GM19372 (cell line): ENCODE measurements at regions not wholly inside any gene's neighbourhood (a gene's known extent, or its start where the extent isn't known, plus 50 kb on each side); places are given as distances from the start of the nearest gene placed in this dataset.

Source experiments
- ATAC-seq: cut with Tn5 transposase; IDR thresholded peaks from one replicate; pipeline ENCODE4 v1.9.1; 2021; ENCODE audit warnings: mild to moderate bottlenecking, low read depth, moderate library complexity; ENCODE audit not compliant: unreplicated experiment

GRCh38 chr7:10075866-10076265, 897.8 kb upstream of the PHF14 start:
- no peak for ATAC-seq

- no peak for ATAC-seq
Measured at GRCh38 chr7:10076660-10077300, 896.9 kb upstream of the PHF14 start.

DNA sequence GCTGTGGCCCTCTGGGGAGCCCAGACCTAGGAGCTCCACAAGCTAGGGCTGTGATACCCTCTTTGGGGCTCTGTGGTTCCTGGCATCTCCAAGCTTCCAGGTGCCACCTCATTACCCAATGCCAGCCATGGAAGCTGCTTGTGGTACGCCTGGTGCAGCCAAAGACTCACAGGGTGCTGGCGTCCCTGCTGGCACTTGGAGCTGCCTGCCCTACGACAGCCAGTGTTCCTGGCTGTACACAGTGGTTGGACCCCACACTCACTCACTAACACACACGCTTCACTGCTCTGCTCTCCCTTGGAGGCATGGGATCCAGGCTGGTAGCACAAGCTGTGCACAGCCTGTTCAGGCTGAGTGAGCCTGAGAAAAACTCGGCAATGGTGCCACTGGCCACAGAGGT, 894.1 kb upstream of the PHF14 start:
- no peak for ATAC-seq

DNA sequence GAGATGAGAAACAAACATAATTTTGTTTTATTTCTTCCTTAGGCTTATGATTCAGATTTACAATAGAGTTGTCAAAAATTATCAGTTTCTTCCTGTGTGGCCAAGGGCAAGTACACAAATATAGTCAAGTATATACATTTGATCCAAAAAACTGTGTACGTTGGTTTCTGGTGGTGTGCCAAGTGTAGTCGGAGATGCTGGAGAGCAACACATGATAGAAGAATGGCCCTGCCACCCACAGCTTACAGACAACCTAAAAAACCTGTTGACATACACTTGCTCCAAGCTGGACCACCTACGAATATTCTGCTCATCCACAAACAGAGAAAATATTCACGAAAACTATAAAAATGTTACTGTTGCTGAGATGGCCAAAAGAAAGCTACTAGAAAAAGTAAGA, 890.8 kb upstream of the PHF14 start:
- ATAC-seq: no peak

- no peak for ATAC-seq
Measured at GRCh38 chr7:10083766-10084165, 889.9 kb upstream of the PHF14 start.

DNA sequence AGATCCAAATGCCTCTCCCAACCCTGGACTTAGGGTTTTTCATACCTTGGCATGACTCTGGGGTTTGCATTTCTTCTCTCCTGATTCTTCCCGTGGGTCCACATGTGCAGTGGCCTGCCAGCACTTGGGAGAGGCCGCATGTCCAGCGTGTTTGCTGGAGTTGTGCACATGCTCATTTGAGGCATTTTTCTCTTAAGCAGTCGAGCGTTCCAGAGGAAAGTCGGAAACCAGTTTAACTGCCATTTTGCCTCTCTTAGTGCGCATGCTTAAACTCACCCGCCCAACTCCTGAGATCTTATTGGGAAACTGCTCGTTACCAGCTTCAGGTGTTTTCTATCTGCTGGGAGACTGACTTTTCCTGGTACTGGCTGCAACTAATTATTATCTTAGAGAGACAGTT, 888.4 kb upstream of the PHF14 start:
- no peak for ATAC-seq

DNA sequence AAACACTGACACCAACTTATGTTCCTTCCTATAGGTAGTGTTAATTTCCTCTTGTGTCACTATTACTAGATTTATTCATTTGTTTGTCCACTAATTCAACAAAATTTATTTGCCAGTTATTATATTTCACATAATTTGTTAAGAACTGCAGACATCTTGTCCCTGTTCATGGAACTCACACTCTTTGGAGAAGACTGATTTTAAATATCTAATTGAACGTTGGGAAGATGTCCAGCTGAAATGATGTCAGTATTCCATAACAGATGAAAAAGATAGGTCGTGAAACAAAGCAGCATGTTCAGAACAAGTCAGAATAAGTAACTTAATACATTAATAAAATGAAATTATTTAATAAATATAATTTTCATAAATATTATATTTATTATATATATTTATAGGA, 873.1 kb upstream of the PHF14 start:
- ATAC-seq: no peak

- no peak for ATAC-seq
Measured at GRCh38 chr7:10101351-10101750, 872.3 kb upstream of the PHF14 start.

DNA sequence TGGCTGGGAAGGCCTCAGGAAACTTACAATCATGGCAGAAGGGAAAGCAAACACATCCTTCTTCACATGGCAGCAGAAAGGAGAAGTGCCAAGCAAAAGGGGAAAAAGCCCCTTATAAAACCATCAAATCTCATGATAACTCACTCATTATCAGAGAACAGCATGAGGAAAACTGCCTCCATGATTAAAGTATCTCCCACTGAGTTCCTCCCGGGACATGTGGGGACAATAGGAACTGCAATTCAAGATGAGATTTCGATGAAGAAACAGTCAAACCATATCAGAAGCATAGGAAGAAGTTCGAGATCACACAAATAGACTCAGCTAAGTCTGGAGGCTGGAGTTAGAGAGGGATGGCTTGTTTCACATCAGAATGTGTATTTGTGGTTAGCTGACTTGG, 869.4 kb upstream of the PHF14 start:
- no peak for ATAC-seq

GRCh38 chr7:10106609-10107008, 867.1 kb upstream of the PHF14 start:
- no peak for ATAC-seq

DNA sequence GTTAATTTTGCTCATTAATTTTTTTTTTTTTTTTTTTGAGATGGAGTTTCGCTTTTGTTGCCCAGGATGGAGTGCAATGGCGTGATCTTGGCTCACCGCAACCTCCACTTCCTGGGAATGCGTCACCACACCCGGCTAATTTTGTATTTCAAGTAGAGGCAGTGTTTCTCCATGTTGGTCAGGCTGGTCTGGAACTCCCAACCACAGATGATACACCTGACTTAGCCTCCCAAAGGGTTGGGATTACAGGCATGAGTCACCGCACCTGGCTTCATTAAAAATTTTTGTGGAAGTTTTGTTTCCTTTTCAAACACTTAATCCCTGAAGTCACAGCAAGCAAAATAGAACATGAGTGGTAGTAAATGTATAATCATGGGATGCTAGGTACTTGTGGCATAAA, 857.2 kb upstream of the PHF14 start:
- no peak for ATAC-seq

GRCh38 chr7:10117815-10118214, 855.9 kb upstream of the PHF14 start:
- no peak for ATAC-seq

DNA sequence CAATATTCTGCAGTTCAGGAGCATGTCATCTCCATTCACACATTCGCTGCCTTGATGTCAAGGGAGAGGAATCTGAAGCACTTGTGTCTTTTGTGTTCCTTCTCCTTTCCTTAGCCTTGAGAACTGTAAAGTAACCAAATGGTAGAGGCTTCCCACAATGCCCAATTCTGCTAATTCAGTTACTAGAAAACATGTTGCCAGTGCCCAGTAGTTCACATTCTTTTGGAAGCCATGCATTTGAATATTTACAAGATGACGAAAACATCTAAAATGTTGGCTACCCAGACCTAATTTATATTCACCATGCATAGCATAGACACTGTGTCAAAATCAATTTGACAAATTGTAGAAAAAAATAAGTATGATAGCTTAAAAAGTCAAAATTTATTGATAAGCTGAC, 852.7 kb upstream of the PHF14 start:
- ATAC-seq: no peak

DNA sequence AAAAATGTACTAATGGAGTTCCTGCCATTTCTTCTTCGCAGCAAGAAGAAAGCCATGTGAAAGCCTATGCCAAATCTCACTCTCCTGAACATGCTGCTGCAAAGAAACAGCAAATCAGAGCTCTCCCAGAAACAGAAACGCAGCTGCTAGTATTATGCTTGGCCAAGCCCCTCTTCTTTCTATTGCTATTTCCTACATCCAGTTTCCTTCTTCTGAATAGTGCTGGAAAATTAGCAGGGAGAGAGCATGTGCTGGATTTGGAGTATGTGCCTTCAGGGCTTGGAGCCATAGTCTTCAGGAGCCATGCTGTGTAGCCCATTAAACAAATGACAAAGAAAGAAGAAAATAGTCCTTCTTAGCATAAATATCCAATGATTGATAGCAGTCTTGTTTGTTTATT, 852.0 kb upstream of the PHF14 start:
- ATAC-seq: no peak

DNA sequence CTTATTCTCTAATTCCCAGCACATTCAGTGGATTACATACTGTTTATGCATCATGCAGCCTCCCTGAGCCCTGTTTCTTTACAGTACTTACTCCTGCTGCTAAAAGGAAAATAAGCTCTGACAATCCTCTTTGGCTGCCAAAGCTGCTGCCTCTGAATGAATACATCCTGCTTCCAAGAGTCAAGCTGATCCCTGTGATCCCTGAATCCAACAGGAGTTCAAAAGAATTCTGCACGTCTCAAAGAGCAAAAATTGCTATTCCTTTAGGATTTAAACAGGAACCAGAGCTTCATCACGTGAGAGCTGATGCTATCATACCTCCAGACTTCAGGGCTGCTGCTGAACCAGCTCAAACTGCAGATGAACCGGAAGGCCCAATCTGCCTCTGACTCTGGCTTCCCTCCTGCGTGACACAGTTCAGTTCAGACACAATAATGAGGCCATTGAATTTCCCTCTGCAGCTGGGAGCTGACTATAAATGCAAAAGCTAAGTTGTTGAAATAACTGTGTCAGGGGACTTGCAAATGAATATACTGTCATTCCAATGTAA, 851.0 kb upstream of the PHF14 start:
- no peak for ATAC-seq

DNA sequence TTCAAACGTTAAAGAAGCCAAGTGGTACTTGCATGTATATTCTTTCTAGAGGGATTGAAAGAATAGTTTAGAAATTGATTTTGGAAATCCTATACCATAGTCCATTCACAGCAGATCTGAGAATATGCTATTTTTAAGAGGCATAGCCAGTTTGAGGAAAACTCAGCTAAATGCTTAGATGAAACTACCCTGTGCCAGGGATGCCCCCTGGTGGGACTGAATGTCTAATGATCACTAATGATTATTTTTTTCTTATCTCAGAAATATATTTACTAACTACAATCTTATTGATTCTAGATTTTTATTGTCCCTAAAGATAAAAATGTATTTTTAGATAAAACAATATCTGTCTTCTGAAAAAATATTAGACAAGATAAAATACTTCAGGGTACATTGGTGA, 844.9 kb upstream of the PHF14 start:
- no peak for ATAC-seq

GRCh38 chr7:10138087-10138854, 835.4 kb upstream of the PHF14 start:
- ATAC-seq: no peak

GRCh38 chr7:10146271-10146670, 827.4 kb upstream of the PHF14 start:
- ATAC-seq: no peak

- no peak for ATAC-seq
Measured at GRCh38 chr7:10156972-10157371, 816.7 kb upstream of the PHF14 start.

DNA sequence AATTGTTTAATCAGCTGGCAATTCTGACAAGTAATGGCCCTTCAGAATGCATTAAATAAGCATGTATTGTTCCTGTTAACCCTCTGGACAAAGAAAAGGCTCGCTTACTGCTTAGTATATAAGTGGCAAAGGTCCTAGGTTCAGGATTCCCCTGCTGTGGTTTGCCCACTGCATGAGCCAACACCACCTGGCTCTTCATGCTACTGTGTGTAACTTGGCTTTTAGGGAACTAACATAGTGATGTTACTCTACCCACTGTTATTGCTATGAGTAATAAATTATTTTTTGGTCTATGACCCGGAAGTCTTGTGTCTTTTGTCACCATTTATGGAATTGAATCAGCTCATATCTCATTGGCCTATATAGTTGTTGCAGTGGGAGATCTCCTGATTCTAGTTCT, 791.7 kb upstream of the PHF14 start:
- no peak for ATAC-seq

DNA sequence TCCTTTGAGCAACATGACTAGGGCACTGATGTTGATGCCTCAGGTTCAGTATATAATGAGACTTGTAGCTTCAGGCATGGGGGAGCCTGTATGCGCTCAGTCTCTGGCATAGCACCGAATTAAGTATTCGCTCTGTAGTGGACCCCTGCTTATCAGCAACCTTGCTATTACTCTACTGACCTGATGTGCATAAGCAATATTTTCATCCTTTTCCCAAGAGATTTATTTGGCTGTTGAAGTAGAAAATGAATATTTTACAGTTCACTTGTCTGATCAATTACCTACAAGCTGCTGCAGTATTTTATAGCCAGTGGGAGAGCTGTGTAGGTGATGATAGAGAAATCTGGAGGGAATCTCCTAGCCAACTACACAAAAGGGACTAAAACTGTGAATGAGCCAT, 781.6 kb upstream of the PHF14 start:
- ATAC-seq: no peak

DNA sequence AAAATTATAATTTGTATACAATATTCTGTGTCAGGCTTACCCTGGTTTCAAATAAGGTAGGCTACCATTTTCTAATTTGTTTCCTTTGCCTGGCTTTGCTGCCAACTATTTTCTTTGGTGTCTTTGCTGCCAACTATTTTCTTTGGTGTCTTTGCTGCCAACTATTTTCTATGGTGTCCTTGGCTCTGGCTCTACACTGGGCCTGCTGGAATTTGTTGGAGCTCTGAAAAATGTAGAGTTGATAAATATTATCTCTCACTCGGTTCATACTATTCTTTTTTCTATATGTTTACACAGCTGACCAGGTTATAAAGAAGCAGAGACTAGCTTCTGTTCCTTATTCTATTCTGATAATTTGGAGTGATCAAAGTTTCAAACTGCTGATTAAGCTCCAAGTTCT, 768.0 kb upstream of the PHF14 start:
- ATAC-seq: no peak
